Skeletal muscle cell (primary cell): ENCODE measurements at regions not wholly inside any gene's neighbourhood (a gene's known extent, or its start where the extent isn't known, plus 50 kb on each side); places are given as distances from the start of the nearest gene placed in this dataset.

Experiments
- DNase-seq: peaks from one replicate; pipeline ENCODE4 v3.0.0-alpha.2; 2010; ENCODE audit warnings: low read depth
- H3K4me3 ChIP-seq: 2 replicates; pipeline ENCODE4 v1.5.1; 2011; ENCODE audit warnings: low read depth, mild to moderate bottlenecking, control low read depth, low read length, moderate library complexity

DNA sequence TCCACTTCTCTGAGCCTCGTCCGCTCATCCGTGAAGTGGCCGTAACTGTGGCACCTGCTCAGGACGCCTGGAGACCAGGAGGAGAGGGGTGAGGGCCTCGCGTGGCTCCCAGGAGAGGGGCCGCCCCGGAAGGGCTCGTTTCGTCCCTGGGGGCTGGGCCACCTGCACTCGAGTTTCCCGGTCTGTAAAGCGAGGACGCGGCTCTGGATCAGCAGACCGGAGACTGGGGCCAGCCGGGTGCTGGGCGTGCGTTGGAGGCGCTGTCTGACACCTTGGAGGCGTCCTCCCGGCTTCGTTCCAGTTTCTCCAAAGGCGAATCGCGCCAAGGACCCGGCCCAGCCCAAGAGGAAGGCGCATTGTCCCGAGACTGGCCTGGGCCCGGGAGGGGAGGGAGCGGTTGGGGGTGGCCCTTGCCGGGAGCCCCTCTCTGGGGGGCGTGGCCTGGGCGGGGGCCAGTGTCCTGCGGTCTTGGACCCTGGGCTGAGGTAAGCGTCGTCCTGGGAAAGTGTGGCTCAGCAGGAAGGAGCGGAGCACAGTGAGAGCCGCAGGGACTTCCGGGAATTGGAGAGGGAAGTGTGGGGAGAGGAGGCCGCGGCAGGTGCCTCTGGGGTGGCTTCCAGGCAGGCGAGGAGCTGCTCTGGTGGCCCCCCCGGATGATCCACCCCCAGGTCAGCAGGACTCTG is 89.6 kb downstream of the FOXL3 start:
- no peak for DNase-seq
- no peak overlapping the region for H3K4me3 ChIP-seq

- no peak overlapping the region for H3K4me3 ChIP-seq
- no peak for DNase-seq
Observed at GRCh38 chr7:380139-380485, 90.1 kb downstream of the FOXL3 start.

- DNase-seq: no peak
- no peak overlapping the region for H3K4me3 ChIP-seq
Observed at GRCh38 chr7:380711-381210, 90.8 kb downstream of the FOXL3 start.

- H3K4me3 ChIP-seq: no peak overlapping the region
- DNase-seq: no peak
Observed at GRCh38 chr7:381211-382042, 91.5 kb downstream of the FOXL3 start.

DNA sequence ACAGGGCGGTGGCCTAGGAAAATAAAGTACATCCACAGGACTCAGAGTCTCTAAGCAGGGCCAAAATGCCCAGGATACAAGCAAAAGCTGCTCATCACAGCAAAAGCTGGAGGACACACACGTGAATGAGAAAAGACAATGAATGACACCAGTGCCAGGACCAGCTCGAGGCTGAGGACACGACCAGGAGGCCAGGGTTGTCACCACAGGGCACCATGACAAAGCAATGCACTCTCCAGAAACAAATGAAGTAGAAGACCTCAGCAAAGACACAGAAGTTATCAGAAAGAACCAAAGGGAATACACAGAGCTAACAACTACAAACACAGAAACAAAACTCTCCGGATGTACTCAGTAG is 92.1 kb downstream of the FOXL3 start:
- no peak overlapping the region for H3K4me3 ChIP-seq
- DNase-seq: no peak

DNA sequence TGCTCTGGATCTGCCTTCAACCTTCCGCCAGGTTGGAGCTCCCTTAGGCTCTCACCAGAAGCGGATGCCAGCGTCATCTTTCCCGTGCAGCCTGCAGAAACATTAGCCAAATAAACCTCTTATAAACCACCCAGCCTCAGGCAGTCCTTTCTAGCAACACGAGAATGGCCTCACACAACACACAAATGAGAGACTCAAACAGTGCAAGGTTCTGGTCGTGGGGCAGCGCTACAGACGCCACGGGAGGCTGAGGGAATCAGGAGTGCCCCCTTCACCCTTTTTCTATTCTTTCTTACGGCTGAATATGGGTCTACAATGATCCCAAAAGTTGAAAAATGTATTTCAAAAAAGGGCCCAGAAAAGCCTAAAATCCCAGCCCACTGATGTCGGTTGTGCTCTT is 96.4 kb downstream of the FOXL3 start:
- no peak overlapping the region for H3K4me3 ChIP-seq
- no peak for DNase-seq

DNA sequence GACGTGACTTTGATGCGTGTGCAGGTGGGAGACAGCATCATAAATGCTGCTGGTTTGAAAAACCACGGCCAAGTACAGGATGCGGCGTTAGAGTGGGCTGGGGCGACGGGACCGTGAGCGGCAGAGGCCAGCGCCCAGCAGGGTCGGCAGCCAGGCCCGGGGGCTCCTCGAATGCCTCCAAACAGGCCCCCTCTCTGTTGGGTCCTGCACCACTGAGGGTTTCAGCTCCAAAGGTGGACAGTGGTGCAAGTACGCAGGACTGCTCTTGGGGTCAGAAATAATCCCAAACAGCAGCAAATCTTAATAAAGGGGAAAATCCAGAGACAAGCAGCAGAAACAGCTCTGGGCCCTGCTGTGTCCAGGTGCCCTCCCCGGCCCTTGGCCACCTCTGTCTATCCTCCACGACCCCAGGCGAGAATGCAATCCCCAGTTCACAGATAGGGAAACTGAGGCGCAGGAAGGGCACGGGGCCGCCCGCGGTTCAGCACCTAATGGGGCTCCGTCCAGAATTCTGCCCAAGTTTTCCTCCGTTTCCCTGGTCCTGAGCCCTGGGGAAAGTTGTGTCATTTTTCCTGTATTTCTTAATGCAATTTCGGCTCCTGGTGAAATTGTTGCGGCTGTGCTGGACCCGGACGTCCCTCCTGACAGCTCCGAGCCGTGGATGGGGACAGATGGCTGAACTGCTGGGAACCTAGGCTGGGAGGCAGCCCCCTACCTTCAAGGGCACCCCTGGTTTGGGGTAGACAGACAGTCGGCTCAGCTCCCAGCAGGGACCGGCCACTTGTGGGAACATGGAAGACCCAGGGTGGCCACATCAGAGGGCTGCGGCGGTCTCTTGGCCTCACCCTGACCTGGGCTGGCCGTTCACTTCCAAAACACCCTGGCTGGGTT is 97.4 kb downstream of the FOXL3 start:
- no peak overlapping the region for H3K4me3 ChIP-seq
- no peak for DNase-seq

GRCh38 chr7:388023-388960 is 98.3 kb downstream of the FOXL3 start:
- DNase-seq: no peak
- H3K4me3 ChIP-seq: no peak overlapping the region

DNA sequence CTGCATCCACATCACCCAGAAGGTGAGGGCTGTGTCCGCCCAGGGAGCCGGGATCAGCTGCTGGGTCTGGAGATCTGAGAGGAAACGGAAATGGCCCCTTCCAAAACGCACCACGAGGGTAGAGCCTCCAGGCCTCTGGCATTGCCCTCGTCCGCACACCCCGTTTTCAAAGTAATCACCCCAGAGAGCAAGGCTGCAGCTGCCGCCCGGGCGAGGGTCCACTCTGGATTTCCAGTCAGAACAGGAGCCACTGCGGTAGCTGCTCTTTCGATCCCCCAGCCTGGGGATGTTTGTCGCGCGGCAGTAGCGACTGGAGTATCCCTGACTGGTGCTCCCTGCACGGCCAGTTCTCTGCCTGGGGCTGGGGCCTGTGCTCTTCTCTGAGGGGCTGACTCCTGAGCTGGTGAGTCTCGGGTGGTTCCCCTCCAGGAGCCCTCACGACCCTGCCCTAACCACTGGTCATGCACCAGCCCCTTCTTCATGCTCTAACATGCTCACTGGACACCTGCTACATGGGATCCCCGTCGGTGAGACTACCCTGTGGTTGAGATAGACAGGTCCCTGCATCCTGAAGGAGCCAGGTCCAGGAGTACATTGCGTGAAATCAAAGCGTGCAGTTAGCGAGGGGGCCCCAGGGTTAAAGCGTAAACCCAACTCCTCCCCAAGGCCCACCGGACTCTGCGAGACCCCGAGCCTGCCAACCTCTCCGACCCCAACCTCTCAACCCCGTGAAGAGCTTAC is 99.2 kb downstream of the FOXL3 start:
- no peak for DNase-seq
- no peak overlapping the region for H3K4me3 ChIP-seq

- no peak overlapping the region for H3K4me3 ChIP-seq
- DNase-seq: no peak
Observed at GRCh38 chr7:389911-390601, 100.1 kb downstream of the FOXL3 start.

GRCh38 chr7:390761-391410 is 100.9 kb downstream of the FOXL3 start:
- no peak overlapping the region for H3K4me3 ChIP-seq
- no peak for DNase-seq

DNA sequence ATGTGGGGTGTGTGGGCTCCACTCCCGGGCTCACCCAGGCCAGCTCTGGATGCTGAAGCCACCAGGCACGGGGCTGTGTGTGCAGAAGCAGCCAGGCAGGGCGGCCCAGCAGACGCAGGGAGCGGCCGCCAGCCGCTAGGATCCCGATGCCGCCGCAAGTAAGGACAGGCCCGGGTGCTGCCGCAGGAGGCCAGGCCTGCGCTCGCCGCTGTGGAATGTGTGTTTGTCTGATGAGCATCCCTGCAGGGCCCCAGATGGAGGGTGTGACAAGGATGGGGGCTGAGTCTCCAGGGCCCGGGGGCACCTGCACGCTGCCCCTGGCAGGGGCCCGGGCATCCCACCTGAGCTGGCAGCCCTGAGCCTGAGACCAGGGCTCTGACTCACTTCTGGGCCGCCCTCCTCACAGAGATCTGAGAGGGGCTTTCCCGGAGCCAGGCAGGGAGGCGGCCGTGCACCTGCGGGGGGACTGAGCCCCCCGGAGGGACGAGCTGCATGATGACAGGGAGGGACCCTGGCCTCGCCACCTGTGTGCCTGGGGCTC is 101.5 kb downstream of the FOXL3 start:
- DNase-seq: no peak
- no peak overlapping the region for H3K4me3 ChIP-seq

- H3K4me3 ChIP-seq: no peak overlapping the region
- no peak for DNase-seq
Observed at GRCh38 chr7:391961-392524, 102.1 kb downstream of the FOXL3 start.

DNA sequence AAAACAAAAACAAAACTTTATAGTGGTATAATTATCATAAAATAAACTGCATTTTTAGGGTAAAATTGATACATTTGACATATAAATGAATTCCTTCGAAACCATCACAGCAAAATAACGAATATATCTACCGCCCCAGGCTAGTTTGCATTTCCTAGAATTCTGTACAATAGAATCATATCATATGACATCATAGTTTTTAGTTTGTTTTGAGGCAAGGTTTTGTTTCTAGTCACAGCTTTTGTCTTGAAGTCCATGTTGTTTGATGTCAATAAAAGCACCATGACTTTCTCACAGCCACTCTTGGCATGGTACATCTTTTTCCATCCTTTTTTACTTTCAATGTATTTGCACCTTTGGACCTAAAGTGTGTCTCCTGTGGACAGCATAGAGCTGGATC is 102.9 kb downstream of the FOXL3 start:
- H3K4me3 ChIP-seq: no peak overlapping the region
- DNase-seq: no peak

DNA sequence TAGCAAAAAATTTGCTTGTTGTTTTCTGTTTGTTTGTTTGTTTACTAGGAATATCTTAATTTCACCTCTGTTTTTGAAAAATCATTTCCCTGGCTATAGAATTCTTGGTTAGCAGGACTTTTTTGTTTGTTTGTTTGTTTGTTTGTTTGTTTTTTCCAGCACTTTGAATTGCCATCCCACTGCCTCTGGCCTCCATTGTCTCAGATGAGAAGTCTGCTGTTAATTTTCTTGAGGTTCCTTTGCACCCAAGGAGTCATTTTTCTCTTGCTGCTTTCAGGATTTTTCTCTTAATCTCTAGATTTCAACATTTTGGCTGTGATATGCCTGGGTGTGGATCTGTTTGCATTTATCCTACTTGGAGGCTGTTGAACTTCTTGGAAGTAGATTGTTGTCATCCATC is 105.7 kb downstream of the FOXL3 start:
- H3K4me3 ChIP-seq: no peak overlapping the region
- no peak for DNase-seq

- no peak for DNase-seq
- H3K4me3 ChIP-seq: no peak overlapping the region
Observed at GRCh38 chr7:398888-399287, 108.9 kb downstream of the FOXL3 start.
